Right atrium auricular region (tissue), 2 donors: ENCODE measurements at regions not wholly inside any gene's neighbourhood (a gene's known extent, or its start where the extent isn't known, plus 50 kb on each side); places are given as distances from the start of the nearest gene placed in this dataset.

ENCODE experiments used
- DNase-seq: peaks from one replicate; pipeline ENCODE4 v3.0.0-alpha.2; 2019; ENCODE audit warnings: low spot score
- H3K27ac ChIP-seq, 2 donors: fragments of 200-600 bp; sonication (generic); 1 replicate in 1 of 2; 2 replicates in 1 of 2; pipeline ENCODE4 v1.5.1; 2016 to 2019
- H3K27me3 ChIP-seq, 2 donors: fragments of 200-600 bp; sonication (generic); one replicate each; pipeline versions ENCODE4 v1.5.1 to v1.6.0; 2017 to 2019
- H3K36me3 ChIP-seq: fragments of 200-600 bp; sonication (generic); one replicate; pipeline ENCODE4 v1.5.1; 2016
- H3K4me1 ChIP-seq, 2 donors: fragments of 200-600 bp; sonication (generic); one replicate each; pipeline versions ENCODE4 v1.5.1 to v1.6.0; 2017 to 2019
- H3K4me3 ChIP-seq, 2 donors: fragments of 200-600 bp; sonication (generic); 1 replicate in 1 of 2; 2 replicates in 1 of 2; pipeline ENCODE4 v1.5.1; 2017 to 2019; ENCODE audit warnings: mild to moderate bottlenecking in 1 of 2, moderate library complexity in 1 of 2
- H3K9me3 ChIP-seq, 2 donors: fragments of 200-600 bp; sonication (generic); one replicate each; pipeline ENCODE4 v1.5.1; 2019
- CTCF ChIP-seq, 2 donors: fragments of 200-600 bp; sonication (generic); IDR thresholded peaks; one replicate each; pipeline ENCODE4 v1.5.1; 2019; ENCODE audit warnings: antibody characterized with exemption in 2 of 2

- no peaks in the 10 kb centered on the region for H3K4me1 ChIP-seq
- no peak overlapping the region for H3K4me3 ChIP-seq
- no peak overlapping the region for H3K27ac ChIP-seq
- no peak for DNase-seq
- H3K27me3 ChIP-seq = no peaks in the 10 kb centered on the region
- H3K9me3 ChIP-seq = no peaks in the 10 kb centered on the region
- H3K36me3 ChIP-seq = no peaks in the 10 kb centered on the region
- no peak for TF ChIP-seq CTCF (IDR thresholded peaks at IDR 0.05)
These were observed 1094.3 kb downstream of the VRK1 start for GRCh38 chr14:97891515-97891914.

GRCh38 chr14:97894552-97894951 lies 1097.4 kb downstream of the VRK1 start:
- no peak for TF ChIP-seq CTCF (IDR thresholded peaks at IDR 0.05)
- no peaks in the 10 kb centered on the region for H3K36me3 ChIP-seq
- H3K4me3 ChIP-seq = no peak overlapping the region
- H3K9me3 ChIP-seq = no peaks in the 10 kb centered on the region
- DNase-seq = no peak
- no peaks in the 10 kb centered on the region for H3K27me3 ChIP-seq
- H3K27ac ChIP-seq = no peak overlapping the region
- no peaks in the 10 kb centered on the region for H3K4me1 ChIP-seq

DNA sequence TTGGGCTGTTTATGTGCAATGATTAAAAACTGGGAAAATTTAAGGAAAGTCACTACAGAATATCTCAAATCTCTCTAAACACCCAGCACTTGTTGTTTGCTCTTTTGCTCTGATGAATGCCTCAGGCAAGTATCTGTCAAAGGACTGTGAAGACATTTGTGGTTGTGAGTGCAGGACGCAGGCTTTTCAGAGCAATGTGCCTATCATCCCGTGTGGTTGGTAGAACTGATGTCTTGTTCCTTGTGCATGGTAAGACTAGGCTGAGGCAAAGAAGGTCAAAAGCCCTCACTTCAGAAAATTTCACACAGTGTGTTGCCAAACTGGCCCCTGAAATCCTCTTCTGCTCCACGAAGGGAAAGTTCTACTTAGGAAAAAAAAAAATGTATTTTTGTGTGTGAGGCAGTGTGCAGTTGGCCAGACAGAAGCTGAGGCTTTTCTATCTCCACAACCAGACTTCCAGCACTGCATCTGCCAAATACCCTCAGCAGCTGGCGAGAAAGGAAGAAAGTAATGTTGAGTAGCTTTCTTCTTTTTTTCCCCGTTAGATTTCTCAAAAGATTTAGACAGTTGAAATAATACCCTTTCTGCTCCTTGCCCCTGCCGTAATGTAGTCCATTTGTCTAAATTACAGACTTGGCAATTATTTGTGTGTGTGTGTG lies 1103.1 kb downstream of the VRK1 start:
- Histone ChIP-seq H3K36me3 (no peaks in the 10 kb centered on the region), H3K4me1 (no peaks in the 10 kb centered on the region), H3K27ac (no peak overlapping the region), H3K9me3 (no peaks in the 10 kb centered on the region), H3K27me3 (no peaks in the 10 kb centered on the region), H3K4me3 (no peak overlapping the region)
- TF ChIP-seq CTCF (IDR thresholded peaks at IDR 0.05) = no peak
- no peak for DNase-seq

- no peak for TF ChIP-seq CTCF (IDR thresholded peaks at IDR 0.05)
- DNase-seq = no peak
- no peak overlapping the region for H3K4me3 ChIP-seq
These were observed 1105.4 kb downstream of the VRK1 start for GRCh38 chr14:97902630-97903029.

DNA sequence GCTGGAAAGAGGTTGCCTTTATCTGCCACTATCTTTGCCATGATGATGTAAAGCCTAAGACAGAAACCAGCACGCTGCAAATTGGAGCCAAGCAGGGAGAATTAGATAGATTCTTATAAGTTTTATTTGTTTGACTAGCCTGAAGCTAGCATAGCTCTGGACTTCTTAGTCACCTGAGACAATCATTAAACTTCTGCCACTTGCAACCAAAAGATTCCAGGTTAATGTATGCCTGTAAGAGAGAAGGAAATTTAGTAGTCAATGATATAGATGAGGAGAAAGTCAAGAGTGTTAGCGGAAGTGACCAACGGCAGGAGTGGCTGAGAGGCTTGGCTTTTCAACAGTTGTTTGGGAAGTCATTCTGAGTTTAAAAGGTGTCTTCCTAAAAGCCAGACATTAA lies 1106.6 kb downstream of the VRK1 start:
- no peak overlapping the region for H3K27ac ChIP-seq
- no peaks in the 10 kb centered on the region for H3K27me3 ChIP-seq
- H3K4me1 ChIP-seq = no peaks in the 10 kb centered on the region
- H3K4me3 ChIP-seq = no peak overlapping the region
- H3K9me3 ChIP-seq = peaks cover 0 to 10% of the 10 kb centered on the region in 2 donors
- H3K36me3 ChIP-seq = no peaks in the 10 kb centered on the region
- no peak for TF ChIP-seq CTCF (IDR thresholded peaks at IDR 0.05)
- no peak for DNase-seq

More at GRCh38 chr14:97902630-97903029, 1105.4 kb downstream of the VRK1 start:
- H3K27ac ChIP-seq = no peak overlapping the region
- H3K36me3 ChIP-seq = no peaks in the 10 kb centered on the region
- no peaks in the 10 kb centered on the region for H3K9me3 ChIP-seq
- no peaks in the 10 kb centered on the region for H3K4me1 ChIP-seq
- H3K27me3 ChIP-seq = no peaks in the 10 kb centered on the region

DNA sequence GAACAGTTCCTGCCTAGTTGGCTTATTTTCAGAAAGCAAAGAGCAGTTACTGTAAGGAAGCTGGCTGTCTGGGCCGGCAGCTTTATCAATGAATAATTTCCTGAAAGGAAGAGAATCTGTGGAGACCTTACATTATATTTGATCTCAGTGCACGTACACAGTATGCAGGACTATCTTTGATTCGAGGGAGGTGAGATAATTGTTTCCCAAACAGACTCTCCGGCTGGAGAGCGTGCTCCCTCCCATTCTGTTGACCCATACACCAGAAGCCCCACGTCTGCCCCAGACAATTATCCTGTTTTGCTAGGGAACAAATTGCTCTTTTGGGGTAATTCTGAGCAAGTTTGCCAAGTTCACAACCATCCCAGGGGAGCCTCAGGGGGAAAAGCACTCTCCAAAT lies 1115.0 kb downstream of the VRK1 start:
- Histone ChIP-seq H3K27me3 (no peaks in the 10 kb centered on the region), H3K36me3 (no peaks in the 10 kb centered on the region), H3K4me1 (no peaks in the 10 kb centered on the region), H3K9me3 (peaks cover 0 to 13% of the 10 kb centered on the region in 2 donors), H3K4me3 (no peak overlapping the region), H3K27ac (no peak overlapping the region)
- no peak for TF ChIP-seq CTCF (IDR thresholded peaks at IDR 0.05)
- no peak for DNase-seq
